GM23338 (cell line): ENCODE measurements at regions not wholly inside any gene's neighbourhood (a gene's known extent, or its start where the extent isn't known, plus 50 kb on each side); places are given as distances from the start of the nearest gene placed in this dataset.

Experiments used
- ATAC-seq: fragments of 200-7000 bp; cut with Tn5 transposase; 3 replicates; pipeline ENCODE4 v1.9.1; 2020
- DNase-seq: peaks from one replicate; pipeline ENCODE4 v3.0.0-alpha.2; 2015; ENCODE audit warnings: low spot score
- H2AFZ ChIP-seq: fragments of 200-600 bp; sonication (generic); 2 replicates; pipeline ENCODE4 v1.8.0; 2016; ENCODE audit warnings: antibody characterized with exemption, mild to moderate bottlenecking, moderate library complexity
- H3F3A ChIP-seq: fragments of 200-600 bp; sonication (generic); replicated peaks from 2 replicates; pipeline ENCODE4 v1.8.0; 2017; ENCODE audit warnings: antibody characterized with exemption, mixed run types, low read depth
- H3K27ac ChIP-seq: fragments of 200-600 bp; sonication (generic); 2 replicates; pipeline ENCODE4 v1.6.1; 2016; ENCODE audit warnings: low read depth
- H3K27me3 ChIP-seq: fragments of 200-600 bp; sonication (generic); 2 replicates; pipeline ENCODE4 v1.8.0; 2016; ENCODE audit warnings: mild to moderate bottlenecking, mixed run types, moderate library complexity; ENCODE audit not compliant: insufficient read depth
- H3K36me3 ChIP-seq: fragments of 200-600 bp; sonication (generic); 2 replicates; pipeline ENCODE4 v1.8.0; 2016; ENCODE audit warnings: mild to moderate bottlenecking; ENCODE audit not compliant: insufficient read depth
- H3K4me1 ChIP-seq: fragments of 200-600 bp; sonication (generic); 2 replicates; pipeline ENCODE4 v1.8.0; 2016; ENCODE audit warnings: mild to moderate bottlenecking, moderate library complexity; ENCODE audit not compliant: insufficient read depth
- H3K4me2 ChIP-seq: fragments of 200-600 bp; sonication (generic); 2 replicates; pipeline ENCODE4 v1.7.1; 2017; ENCODE audit warnings: mixed run types
- H3K4me3 ChIP-seq: fragments of 200-600 bp; sonication (generic); 2 replicates; pipeline ENCODE4 v1.6.1; 2016; ENCODE audit warnings: mixed run types
- H3K79me2 ChIP-seq: fragments of 200-600 bp; sonication (generic); replicated peaks from 2 replicates; pipeline ENCODE4 v1.8.0; 2017; ENCODE audit warnings: mild to moderate bottlenecking; ENCODE audit not compliant: insufficient read depth
- H3K9me2 ChIP-seq: fragments of 200-600 bp; sonication (generic); 2 replicates; pipeline ENCODE4 v1.8.0; 2017; ENCODE audit not compliant: insufficient read depth
- H4K20me1 ChIP-seq: fragments of 200-600 bp; sonication (generic); replicated peaks from 2 replicates; pipeline ENCODE4 v1.8.0; 2017; ENCODE audit warnings: mild to moderate bottlenecking; ENCODE audit not compliant: insufficient read depth
- H3K27ac Mint-ChIP-seq: 2 replicates; pipeline ENCODE4 v1.8.0; 2020; ENCODE audit warnings: inconsistent platforms, mild to moderate bottlenecking, moderate library complexity, mixed read lengths
- H3K27me3 Mint-ChIP-seq: 3 replicates; pipeline ENCODE4 v1.8.0; 2022; ENCODE audit warnings: low read depth, mild to moderate bottlenecking, moderate library complexity, mixed read lengths, inconsistent platforms; ENCODE audit not compliant: insufficient read depth, poor library complexity
- H3K36me3 Mint-ChIP-seq: 3 replicates; pipeline ENCODE4 v1.8.0; 2021; ENCODE audit warnings: low read depth, mild to moderate bottlenecking, inconsistent platforms, moderate library complexity, mixed read lengths
- H3K4me1 Mint-ChIP-seq: 3 replicates; pipeline ENCODE4 v1.8.0; 2020; ENCODE audit warnings: mild to moderate bottlenecking, inconsistent platforms, mixed read lengths
- H3K4me3 Mint-ChIP-seq: 3 replicates; pipeline ENCODE4 v1.8.0; 2021; ENCODE audit warnings: moderate library complexity, mild to moderate bottlenecking, inconsistent platforms, mixed read lengths
- H3K9me3 Mint-ChIP-seq: 3 replicates; pipeline ENCODE4 v1.8.0; 2020; ENCODE audit warnings: moderate library complexity, mild to moderate bottlenecking, inconsistent platforms, mixed read lengths
- CREB1 ChIP-seq: fragments of 250-450 bp; sonication (Bioruptor Pico); IDR thresholded peaks from 2 replicates; pipeline ENCODE4 v1.5.0; 2020; ENCODE audit warnings: low read depth, mild to moderate bottlenecking, moderate library complexity
- CTCF ChIP-seq, 2 experiments: fragments of 200-600 bp in 1 of 2; sonication (generic) in 1 of 2; conservative IDR thresholded peaks; 2 replicates each; pipeline versions ENCODE4 v1.5.1 to v1.6.1; 2016 to 2017; ENCODE audit warnings: antibody characterized with exemption in 2 of 2, low read depth in 2 of 2, mild to moderate bottlenecking in 2 of 2, moderate library complexity in 1 of 2
- ETS1 ChIP-seq: IDR thresholded peaks from 2 replicates; pipeline ENCODE4 v1.6.1; 2016; ENCODE audit warnings: antibody characterized with exemption
- POLR2AphosphoS5 ChIP-seq: IDR thresholded peaks from 2 replicates; pipeline ENCODE4 v1.6.1; 2016; ENCODE audit warnings: antibody characterized with exemption, low read depth
- REST ChIP-seq: IDR thresholded peaks from one replicate; pipeline ENCODE4 v1.6.1; 2018; ENCODE audit warnings: antibody characterized with exemption; ENCODE audit not compliant: unreplicated experiment
- ZNF114 ChIP-seq: fragments of 250-450 bp; sonication (Bioruptor Pico); IDR thresholded peaks from 2 replicates; pipeline ENCODE4 v1.5.0; 2020; ENCODE audit warnings: mild to moderate bottlenecking, moderate library complexity
- ZNF331 ChIP-seq: fragments of 250-450 bp; sonication (Bioruptor Pico); IDR thresholded peaks from 2 replicates; pipeline ENCODE4 v1.5.0; 2020; ENCODE audit warnings: low read depth, mild to moderate bottlenecking, moderate library complexity

GRCh38 chr9:121576281-121577075, 75.0 kb upstream of the DAB2IP start:
- Mint-ChIP-seq H3K9me3 (no peaks in the 10 kb centered on the region), H3K27me3 (peaks cover 17% of the 10 kb centered on the region), H3K4me3 (no peak overlapping the region), H3K36me3 (no peaks in the 10 kb centered on the region), H3K27ac (no peak overlapping the region), H3K4me1 (peaks cover 10% of the 10 kb centered on the region)
- Histone ChIP-seq H3K9me2 (no peaks in the 10 kb centered on the region), H3K4me2 (no peak overlapping the region), H3K27me3 (no peaks in the 10 kb centered on the region), H3K79me2 (no peaks in the 10 kb centered on the region), H2AFZ (no peak overlapping the region), H3K27ac (no peak overlapping the region), H3F3A (no peaks in the 10 kb centered on the region), H4K20me1 (no peaks in the 10 kb centered on the region), H3K36me3 (no peaks in the 10 kb centered on the region), H3K4me1 (no peaks in the 10 kb centered on the region), H3K4me3 (no peak overlapping the region)
- DNase-seq (no peak), ATAC-seq (no peak)
- TF ChIP-seq ETS1 = no peak
- no peak for TF ChIP-seq ZNF114 (CRISPR knock-in tag)
- peak in 1 of 2 experiments; percentile 31; a peak in 2 of 4 replicates for TF ChIP-seq CTCF (conservative IDR thresholded peaks at IDR 0.05; ENCODE audit: low read depth in 2 of 2)

- H3K27ac ChIP-seq = no peak overlapping the region
- no peak for DNase-seq
Observed at GRCh38 chr9:121577166-121577565, 74.3 kb upstream of the DAB2IP start.

More at GRCh38 chr9:121577166-121577565, 74.3 kb upstream of the DAB2IP start:
- Mint-ChIP-seq H3K9me3 (no peaks in the 10 kb centered on the region), H3K4me1 (peaks cover 17% of the 10 kb centered on the region), H3K4me3 (no peak overlapping the region), H3K27ac (no peak overlapping the region), H3K36me3 (no peaks in the 10 kb centered on the region), H3K27me3 (peaks cover 17% of the 10 kb centered on the region)
- no peak overlapping the region for H3K4me3 ChIP-seq
- H3K4me2 ChIP-seq = no peak overlapping the region
- no peaks in the 10 kb centered on the region for H3K27me3 ChIP-seq
- no peaks in the 10 kb centered on the region for H3K36me3 ChIP-seq
- no peaks in the 10 kb centered on the region for H3K9me2 ChIP-seq
- no peak for TF ChIP-seq ZNF331
- no peak for TF ChIP-seq ZNF114 (CRISPR knock-in tag)
- no peak for TF ChIP-seq ETS1
- TF ChIP-seq CREB1 (CRISPR knock-in tag) = no peak
- TF ChIP-seq POLR2AphosphoS5 = no peak
- no peak for TF ChIP-seq CTCF (conservative IDR thresholded peaks at IDR 0.05; ENCODE audit: low read depth in 2 of 2)
- TF ChIP-seq REST = no peak
- no peak for ATAC-seq
- H4K20me1 ChIP-seq = no peaks in the 10 kb centered on the region
- peaks cover 3% of the 10 kb centered on the region; the same call in 1 of the 2 replicates for H3K4me1 ChIP-seq
- no peak overlapping the region for H2AFZ ChIP-seq
- H3F3A ChIP-seq = no peaks in the 10 kb centered on the region
- H3K79me2 ChIP-seq = no peaks in the 10 kb centered on the region
